NCI-H526 (cell line): ENCODE measurements at regions not wholly inside any gene's neighbourhood (a gene's known extent, or its start where the extent isn't known, plus 50 kb on each side); places are given as distances from the start of the nearest gene placed in this dataset.

ENCODE experiments used
- DNase-seq, 2 experiments: peaks; one replicate each; lab custom pipeline; 2025; lab: John Stamatoyannopoulos, UW

DNA sequence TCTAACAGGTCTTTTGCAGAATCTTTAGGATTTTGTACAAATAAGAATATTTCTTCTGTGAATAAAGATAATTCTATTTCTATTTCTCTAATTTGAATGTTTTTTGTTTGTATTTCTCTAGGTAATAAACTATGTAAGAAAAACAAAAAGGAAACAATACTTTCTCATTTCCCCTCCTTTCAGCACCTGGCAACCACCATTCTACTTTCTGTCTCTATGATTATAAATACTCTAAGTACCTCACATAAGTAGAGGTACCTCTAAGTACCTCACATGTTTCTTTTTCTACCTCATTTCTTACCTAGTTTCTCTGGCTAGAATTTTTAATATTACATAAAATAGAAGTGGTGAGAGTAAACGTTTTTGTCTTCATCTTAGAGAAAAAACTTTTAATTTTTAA lies 550.0 kb downstream of the EPHA5 start:
- DNase-seq, result no peak

DNA sequence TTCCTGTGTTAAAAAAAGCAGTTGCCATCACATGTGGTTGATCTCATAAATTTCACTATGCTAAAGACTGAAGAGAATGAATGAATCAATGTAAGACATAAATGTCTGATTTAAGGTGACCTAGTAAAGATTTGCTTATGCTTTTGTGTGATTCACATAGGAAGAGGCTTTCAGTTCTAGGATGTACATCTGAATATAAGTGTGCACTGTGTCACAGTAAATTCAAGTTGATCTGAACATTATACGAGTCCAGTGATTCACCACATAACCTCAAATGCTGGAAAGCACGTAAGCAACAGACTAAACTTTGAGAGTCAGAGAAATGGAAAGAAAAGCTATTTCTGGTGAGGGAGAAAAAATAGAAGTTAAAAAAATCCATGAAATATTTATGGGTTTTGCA lies 567.9 kb downstream of the EPHA5 start:
- no peak for DNase-seq

DNA sequence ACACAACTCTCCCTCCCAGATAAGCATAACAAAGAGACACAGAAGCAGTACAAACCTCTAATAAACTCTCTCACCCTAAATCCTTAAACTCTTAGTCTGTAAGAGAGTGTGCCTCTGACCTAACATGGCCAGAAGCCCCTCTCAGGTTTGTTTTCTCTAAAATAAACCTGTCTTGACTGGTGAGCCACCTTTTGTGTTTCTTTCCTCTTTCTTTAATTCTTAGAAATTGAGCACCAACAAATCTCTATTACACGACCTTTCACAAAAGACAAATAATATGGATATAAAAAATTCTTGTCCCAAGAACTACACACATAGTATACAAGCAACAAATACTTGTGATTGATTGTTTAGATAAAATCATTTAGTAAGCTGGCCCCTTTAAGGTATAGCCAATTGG lies 573.7 kb downstream of the EPHA5 start:
- no peak for DNase-seq

DNA sequence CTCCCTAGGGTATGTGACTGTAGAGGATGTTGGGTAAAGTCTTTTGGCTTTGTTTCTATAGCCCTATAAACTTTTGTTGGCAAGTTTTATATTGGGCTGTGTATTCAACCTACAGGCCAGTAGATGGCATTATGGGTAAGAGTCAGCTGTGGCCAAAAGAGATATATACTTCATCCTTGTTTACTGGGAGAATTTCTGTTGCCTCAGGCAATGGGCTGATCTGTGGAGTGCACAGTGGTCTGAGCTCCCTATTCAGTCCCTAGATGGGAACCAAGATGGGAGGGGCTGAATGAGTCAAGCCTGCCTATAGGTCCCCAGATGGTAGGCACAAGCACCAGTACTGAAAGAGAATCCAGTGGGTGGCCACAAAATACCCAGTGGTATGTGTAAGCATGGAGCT lies 580.6 kb downstream of the EPHA5 start:
- peak; percentile 13 to 40 for DNase-seq

DNA sequence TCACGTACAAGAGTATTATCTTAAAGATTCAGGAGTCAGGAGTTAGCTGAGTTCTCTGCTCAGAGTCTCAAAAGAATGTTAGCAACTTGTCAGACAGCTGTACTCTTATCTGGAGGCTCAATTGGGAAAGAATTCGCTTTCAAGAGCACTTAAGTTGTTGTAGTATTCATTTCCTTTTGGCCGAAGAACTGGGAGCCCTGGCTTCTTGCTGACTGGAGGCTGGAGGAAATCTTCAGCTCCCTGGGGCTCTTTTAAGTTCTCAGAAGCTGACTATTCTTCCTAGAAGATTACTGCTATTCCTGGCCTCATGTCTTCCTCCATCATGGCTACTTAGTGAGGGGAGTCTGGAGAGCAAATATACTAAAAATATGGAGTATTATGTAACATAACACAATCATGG lies 587.2 kb downstream of the EPHA5 start:
- DNase-seq, result no peak

DNA sequence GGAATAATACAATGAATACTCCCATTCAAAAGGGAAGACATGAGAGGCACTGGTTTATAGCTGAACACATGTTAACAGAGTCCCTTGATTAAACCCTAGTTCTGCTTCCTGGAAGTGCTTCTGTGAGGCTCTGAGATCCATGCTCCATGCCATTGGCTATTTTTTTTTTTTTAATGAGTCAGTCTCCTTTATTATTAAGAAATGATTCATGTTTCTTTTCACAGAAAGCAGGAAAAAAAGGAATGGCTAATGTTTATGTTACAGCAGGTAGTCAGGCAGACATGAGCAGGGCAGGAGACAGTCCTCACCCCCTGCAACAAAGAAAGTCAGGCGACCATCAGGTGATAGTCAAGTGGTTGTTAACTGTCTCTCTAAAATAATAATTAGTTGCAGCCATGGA lies 598.7 kb downstream of the EPHA5 start:
- DNase-seq, result no peak

DNA sequence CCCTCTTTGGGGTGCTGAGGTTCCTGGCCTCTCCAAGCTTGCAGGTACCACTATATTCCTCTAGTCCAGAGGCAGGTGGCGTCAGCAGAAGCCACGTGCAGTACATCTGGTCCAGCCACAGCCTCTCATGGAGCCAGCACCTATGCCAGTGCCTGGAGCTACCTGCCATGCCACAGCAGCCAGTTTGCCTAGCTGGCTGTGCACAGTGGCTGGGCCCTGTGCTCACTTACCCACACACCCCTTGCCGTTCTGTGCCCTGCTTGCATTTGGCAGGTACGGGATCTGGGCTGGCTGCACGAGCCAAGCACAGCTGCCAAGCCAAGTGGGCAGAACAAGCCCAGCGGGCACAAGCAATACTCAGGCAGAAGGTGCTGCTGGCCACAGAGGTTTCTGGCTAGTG lies 601.1 kb downstream of the EPHA5 start:
- DNase-seq, result no peak

DNA sequence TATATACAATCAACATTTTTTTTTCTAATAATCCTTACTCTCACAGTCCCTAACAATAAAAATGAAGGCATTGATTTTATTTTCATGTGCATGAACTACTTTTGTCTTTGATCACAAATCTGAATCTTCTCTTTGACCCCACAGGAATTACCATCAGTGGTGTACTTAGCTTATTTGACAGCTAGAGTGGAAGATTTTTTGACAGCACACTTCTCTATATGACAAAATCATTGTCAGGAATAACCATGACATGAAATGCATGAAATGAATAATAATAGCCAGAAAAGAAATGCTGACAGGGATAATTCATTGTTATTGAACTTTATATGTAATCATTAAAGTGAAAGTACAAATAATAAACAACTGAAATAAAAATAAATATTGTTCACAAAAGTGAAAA lies 604.2 kb downstream of the EPHA5 start:
- DNase-seq, result no peak

DNA sequence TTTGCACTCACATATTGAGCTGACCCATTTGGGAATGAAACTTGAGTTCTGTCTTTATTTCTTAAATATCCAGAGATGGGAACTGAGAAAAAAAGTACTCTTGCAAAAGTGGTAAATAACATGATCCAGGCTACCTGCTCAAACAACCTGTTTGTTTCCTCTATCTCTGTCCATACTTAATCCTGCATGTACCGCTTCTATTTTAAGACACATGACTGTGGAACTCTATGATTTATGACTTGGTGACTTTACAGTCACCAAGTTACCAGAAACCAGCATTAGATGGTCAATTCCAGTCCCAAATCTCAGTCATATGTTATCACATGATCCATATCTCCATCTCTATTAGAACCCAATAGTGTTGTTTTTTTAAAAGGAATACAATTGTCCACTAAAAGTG lies 606.7 kb downstream of the EPHA5 start:
- DNase-seq, result no peak

DNA sequence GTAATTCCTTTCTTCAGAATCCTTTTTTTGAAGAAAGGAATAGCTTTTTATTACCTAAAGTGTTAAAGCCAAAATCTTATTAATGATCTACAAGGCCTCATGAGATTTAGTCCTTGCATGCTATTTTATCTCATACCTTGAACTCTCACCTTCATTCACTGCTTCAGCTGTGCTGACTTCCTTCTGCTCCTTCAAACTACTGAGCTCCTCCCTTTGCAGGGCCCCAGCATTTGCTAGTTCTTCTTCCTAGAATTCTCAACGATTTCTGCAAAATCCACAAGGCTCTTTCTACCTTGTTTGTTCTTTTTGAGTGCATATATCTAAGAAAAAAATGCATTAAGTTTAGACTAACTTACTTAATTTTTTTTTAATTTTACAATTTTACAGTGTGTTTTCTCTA lies 619.5 kb downstream of the EPHA5 start:
- no peak for DNase-seq

DNA sequence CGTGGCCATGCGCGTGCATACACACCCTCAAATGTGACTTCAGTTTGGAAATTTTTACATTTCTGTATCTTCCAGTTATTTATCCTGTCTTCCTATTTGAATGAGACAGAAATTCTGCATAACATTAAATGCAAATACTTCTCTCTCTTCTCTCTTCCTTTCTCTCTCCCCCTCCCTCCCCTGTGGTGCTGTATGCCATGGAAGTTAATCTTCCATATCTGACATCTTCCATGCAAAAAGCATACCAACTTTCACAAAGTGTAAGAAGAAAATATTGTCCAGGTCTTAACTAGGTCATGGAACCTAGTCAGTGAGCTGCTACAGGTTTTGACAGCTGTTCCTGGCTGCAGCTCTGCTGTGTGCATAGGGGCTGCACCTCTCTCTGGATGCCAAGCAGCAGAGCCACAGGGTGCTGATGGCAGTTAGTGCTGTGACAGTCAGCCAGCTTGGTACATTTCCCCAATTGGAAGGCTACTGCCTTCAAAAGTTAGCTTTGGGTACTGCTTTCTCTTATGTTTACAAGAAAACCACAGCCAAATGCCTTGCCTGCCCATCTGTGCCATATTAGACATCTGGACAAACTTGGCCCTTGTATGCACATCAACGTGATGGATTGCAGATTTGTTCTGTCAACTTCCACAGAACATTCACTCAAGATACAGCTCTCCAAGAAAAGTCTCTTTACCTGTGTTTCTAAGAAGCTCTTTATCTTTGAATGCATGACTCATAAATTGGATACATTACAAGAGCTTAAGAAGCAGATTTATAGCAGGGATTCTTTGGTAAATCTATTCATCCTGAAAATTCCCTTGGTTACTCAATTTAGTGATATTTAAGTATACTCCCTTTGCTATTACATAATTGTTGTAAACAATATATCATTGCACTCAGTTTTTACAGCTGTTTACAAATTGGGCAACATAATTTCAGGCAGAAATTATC lies 623.8 kb downstream of the EPHA5 start:
- DNase-seq, result peak in 1 of 2 experiments; percentile 11

DNA sequence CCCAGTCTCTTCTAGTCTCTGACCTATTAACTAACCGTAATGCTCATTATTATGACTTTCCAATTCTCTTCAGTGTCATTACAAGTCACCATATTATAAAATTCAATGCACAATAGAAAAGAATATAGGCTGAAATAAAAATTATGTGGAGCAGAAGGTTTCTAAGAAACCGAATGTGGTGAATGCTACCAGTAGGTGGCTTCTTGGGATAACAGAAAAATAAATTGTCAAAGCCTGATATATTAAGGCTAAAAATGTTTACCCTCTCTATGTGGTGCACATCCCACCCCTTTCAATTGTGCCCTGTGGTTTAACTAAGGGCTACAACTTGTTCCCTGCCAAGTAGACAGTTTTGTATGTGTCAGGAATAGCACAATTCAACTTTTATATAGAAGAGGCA lies 624.6 kb upstream of the TECRL start:
- DNase-seq, result no peak

DNA sequence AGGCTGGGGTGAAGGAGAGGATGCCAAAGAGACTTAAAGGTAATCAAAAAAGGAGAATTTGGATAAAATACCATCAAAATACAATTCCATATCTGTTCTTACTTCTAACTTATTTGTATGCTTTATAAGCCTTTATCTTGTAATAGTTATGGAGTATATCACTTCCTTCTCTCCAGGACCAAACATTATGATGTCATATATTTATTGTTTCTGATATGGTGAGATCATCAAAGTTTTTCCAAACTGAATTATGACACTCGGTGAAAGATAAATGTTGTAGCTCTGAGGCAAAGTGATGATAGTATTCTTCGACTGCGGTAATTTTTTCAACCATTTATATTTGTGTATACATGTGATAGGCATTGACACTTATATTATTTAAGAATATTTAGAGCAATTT lies 619.3 kb upstream of the TECRL start:
- no peak for DNase-seq

DNA sequence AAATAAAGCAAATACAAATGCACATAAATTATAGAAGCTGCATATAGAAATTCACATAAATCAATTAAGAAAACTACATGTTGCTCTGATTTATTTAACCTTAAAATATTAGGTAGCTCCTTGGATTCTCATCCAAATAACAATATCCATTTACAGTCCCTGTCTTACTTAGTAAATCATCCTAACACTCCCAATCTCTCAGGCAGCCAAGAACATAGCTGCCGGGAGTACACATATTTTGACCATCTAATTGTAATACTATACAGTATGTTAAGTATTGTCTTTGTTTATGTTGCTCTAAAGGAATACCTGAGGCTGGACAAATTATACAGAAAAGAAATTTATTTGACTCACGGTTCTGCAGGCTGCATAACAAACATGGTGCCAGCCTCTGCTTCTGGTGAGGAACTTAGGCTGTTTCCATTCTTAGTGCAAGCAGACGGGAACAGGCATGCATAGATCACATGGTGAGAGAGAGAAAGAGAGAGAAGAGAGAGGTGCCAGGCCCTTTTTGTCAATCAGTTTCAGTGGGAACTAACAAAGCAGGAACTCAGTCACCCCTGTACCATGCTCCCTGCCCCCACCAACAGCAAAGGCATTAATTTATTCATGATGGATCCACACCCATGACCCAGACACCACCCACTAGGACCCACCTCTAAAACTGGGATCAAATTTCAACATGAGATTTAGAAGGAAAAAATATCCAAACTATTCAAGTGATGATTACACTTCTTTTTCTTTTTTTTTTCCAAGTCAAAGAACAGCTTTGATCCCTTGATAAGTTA lies 614.8 kb upstream of the TECRL start:
- DNase-seq, result no peak

DNA sequence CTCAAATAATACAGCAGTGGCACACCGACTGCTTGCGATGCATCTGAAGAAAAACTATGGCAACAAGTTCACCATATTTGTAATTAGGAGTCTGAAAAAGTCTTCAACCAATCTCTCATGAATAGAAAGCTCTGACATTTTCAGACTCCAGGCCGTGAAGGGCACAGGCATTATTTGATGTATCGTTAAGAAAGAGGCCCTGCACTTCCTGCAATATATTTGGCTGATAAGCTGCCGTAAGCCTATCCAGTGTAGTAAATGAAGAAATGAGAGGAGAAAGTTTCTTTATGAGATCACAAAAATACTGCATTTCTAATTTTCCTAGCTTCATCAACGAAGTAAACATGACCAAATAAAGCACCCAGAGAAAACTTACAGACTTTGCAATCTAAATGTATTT lies 613.8 kb upstream of the TECRL start:
- DNase-seq, result no peak

DNA sequence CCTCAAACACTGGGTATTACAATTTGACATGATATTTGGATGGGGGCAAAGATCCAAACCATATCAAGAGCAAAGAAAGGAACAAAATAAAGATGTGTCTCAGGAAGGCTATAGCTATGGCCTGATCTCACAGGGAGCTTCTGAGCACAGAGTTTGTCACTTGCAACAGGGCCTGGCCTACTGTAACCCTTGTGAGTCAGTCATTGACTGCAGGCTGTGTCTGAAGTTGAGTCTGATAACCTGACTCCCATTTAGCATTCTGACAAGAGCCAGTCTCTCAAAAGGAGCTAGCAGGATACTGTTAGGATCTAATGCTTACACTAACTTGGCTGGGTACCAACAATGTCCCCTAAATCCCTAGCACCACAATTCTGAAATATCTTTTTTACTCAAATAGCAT lies 612.5 kb upstream of the TECRL start:
- DNase-seq, result no peak

DNA sequence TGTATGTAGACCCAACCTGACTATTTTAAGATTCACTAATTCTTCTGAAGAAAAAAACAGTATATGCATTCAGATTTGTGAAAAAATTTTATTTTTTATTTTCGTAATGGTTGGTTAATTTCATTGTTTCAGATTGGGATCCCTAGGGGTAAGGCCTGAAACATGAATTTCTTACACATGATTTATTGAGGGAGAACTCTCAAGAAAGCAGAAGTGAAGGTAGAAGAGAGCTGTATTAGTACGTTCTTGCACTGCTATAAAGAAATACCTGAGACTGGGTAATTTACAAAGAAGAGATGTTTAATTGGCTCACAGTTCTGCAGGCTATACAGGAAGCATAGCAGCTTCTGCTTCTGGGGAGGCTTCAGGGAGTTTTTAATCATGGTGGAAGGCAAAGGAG lies 611.9 kb upstream of the TECRL start:
- no peak for DNase-seq

DNA sequence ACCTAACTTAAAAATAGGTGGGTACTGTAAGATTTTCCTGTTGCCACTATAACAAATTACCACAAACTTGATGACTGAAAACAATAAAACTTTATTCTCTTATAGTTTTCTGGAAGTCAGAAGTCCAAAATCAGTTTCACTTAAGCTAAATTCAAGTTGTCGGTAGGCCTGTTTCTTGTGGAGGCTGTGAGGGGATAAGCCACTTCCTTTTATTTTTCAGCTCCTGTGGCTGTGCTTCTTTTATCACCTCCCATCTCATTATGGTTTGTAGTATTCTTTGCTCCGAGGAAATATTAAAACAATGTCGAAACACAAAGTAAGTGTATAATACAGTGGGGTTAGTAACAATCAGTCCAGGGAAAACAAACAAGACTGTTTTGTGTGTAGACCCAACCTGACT lies 610.5 kb upstream of the TECRL start:
- DNase-seq, result no peak

DNA sequence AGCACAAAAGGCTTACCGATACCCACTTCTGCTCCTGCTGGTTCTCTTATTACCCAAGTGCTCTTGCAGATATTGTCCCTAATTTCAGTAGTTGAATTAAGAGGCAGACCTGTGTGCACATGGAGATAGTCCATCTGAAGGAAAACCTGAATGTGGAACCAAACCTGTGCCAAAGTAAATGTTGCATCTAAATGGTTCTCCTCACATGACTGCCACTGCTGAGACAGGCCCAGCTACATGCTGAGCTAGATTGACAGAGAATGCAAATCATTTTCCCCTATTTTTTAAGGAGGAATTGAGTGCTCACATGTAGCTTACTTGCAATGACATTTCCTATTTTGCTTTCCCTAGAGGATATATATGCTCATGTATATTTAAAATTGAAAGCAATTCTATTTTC lies 609.1 kb upstream of the TECRL start:
- no peak for DNase-seq

DNA sequence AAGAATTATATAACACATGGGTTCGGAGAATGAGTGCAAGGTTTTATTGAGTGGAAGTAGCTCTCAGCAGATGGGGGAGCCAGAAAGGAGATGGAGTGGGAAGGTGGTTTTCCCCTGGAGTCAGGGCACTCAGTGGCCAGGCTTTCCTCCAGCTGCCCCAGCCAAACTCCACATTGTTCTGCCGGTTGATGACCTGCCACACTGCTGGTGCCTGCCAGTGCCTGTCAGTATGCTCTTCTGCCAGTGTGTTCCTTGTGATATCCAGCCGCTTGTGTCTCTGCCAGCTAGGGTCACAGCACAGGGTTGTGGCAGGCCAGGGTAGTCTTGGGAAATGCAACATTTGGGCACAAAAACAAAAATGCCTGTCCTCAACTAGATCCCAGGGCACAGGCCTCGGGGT lies 604.8 kb upstream of the TECRL start:
- no peak for DNase-seq

DNA sequence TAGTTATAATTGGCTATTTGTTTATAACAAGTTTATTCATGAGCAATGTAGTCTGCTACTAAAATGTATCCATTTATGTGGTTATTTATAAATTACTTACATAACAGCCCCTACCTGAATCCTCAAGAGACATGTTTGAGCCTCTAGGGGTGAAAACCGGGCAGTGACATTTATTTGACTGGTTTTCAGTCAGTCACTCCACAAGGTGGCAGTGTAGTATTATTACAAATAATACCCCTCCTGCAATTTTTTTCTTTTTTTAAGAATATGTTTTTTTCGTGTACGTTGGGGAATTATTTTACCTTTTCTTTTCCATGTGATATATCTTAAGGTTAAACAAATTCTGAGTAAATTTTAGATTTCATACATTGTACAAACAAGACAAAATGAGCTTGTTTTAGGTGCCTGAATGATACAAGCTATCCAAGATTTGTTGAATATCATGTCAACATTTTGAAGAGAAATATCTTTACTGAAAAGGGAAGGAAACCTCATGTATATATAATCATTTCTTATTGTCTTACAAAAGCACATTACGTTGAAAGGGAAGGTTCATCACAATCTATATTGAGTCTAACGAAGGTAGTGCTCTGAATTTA lies 598.7 kb upstream of the TECRL start:
- DNase-seq, result peak in 1 of 2 experiments; percentile 65

DNA sequence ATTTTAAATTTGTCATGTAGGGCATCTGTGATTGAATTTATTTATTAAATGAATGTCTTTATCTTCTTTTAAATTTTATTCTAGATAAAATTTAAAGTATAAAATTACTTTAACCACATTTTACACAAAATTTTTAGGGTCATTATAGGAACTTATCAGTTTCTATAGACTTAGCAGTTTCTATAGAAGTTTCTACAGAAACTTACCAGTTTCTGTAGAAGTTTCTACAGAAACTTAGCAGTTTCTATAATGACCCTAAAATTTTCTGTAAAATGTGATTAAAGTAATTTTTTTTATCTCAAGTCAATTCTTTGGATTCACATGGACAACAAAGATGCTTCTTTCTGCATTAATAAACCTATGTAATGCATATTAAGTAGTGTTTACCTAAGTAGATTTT lies 565.9 kb upstream of the TECRL start:
- DNase-seq, result no peak

DNA sequence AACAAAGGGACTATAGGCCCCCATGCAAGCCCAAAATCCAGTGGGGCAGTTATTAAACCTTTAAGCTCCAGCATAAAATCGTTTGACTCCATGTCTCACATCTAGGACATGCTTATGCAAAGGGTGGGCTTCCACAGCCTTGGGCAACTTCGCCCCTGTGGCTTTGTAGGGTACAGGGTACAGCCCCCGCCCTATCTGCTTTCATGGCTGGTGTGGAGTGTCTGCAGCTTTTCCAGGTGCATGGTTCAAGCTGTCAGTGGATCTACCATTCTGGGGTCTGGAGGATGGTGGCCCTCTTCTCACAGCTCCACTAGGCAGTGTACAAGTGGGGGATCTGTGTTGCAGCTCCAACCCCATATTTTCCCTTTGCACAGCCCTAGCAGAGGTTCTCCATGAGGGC lies 559.8 kb upstream of the TECRL start:
- DNase-seq, result no peak
